ENCODE measurements at regions not wholly inside any gene's neighbourhood (a gene's known extent, or its start where the extent isn't known, plus 50 kb on each side); places are given as distances from the start of the nearest gene placed in this dataset.

DNA sequence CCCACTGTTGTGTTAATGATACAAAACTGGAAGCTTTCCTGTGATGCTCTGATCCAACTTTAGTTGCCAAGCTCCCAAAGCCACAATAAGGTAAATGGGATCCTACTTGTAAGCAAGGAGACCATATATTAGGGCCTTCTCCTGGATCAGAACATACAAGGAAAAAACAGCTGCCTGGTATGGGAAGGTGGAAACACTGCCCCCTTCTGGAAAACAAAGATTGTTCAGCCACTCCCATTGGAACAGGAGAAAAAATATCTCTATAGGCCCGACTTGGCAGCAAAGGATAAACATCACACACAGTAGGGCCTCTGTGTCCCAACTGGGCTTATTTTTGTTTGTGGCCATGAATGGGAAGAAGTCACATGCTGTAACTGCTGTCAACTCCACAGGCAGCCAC lies 166.5 kb downstream of the TBX22 start:
- DNase-seq (ENCODE audit: low read depth): no peak
- TF ChIP-seq, protein P1, sequence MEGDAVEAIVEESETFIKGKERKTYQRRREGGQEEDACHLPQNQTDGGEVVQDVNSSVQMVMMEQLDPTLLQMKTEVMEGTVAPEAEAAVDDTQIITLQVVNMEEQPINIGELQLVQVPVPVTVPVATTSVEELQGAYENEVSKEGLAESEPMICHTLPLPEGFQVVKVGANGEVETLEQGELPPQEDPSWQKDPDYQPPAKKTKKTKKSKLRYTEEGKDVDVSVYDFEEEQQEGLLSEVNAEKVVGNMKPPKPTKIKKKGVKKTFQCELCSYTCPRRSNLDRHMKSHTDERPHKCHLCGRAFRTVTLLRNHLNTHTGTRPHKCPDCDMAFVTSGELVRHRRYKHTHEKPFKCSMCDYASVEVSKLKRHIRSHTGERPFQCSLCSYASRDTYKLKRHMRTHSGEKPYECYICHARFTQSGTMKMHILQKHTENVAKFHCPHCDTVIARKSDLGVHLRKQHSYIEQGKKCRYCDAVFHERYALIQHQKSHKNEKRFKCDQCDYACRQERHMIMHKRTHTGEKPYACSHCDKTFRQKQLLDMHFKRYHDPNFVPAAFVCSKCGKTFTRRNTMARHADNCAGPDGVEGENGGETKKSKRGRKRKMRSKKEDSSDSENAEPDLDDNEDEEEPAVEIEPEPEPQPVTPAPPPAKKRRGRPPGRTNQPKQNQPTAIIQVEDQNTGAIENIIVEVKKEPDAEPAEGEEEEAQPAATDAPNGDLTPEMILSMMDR (conservative IDR thresholded peaks at IDR 0.05; ENCODE audit: low read length): no peak
- H3K4me3 ChIP-seq (ENCODE audit: low read length): no peak overlapping the region

GRCh38 chrX:80184854-80185253 lies 170.3 kb downstream of the TBX22 start:
- DNase-seq (ENCODE audit: low read depth): no peak
- no peak overlapping the region for H3K4me3 ChIP-seq (ENCODE audit: low read length)
- TF ChIP-seq, protein P1 (conservative IDR thresholded peaks at IDR 0.05; ENCODE audit: low read length): no peak

GRCh38 chrX:80206647-80207046 lies 192.1 kb downstream of the TBX22 start:
- no peak for DNase-seq (ENCODE audit: low read depth)
- H3K4me3 ChIP-seq (ENCODE audit: low read length): no peak overlapping the region
- TF ChIP-seq, protein P1 (conservative IDR thresholded peaks at IDR 0.05; ENCODE audit: low read length): no peak

- no peak for DNase-seq (ENCODE audit: low read depth)
- H3K4me3 ChIP-seq (ENCODE audit: low read length): no peak overlapping the region
- TF ChIP-seq, protein P1 (conservative IDR thresholded peaks at IDR 0.05; ENCODE audit: low read length): no peak
Observed at GRCh38 chrX:80207327-80207726, 192.8 kb downstream of the TBX22 start.

- DNase-seq (ENCODE audit: low read depth): peak; percentile 18
- TF ChIP-seq, protein P1 (conservative IDR thresholded peaks at IDR 0.05; ENCODE audit: low read length): no peak
- H3K4me3 ChIP-seq (ENCODE audit: low read length): no peak overlapping the region
Observed at GRCh38 chrX:80216086-80216485, 201.5 kb downstream of the TBX22 start.

- TF ChIP-seq, protein P1 (conservative IDR thresholded peaks at IDR 0.05; ENCODE audit: low read length): no peak
- no peak overlapping the region for H3K4me3 ChIP-seq (ENCODE audit: low read length)
- DNase-seq (ENCODE audit: low read depth): no peak
Observed at GRCh38 chrX:80223982-80224579, 196.2 kb upstream of the TENT5D start.

- H3K4me3 ChIP-seq (ENCODE audit: low read length): no peak overlapping the region
- TF ChIP-seq, protein P1 (conservative IDR thresholded peaks at IDR 0.05; ENCODE audit: low read length): no peak
- no peak for DNase-seq (ENCODE audit: low read depth)
Observed at GRCh38 chrX:80229626-80230025, 190.6 kb upstream of the TENT5D start.
